ENCODE measurements at regions not wholly inside any gene's neighbourhood (a gene's known extent, or its start where the extent isn't known, plus 50 kb on each side); places are given as distances from the start of the nearest gene placed in this dataset.

DNA sequence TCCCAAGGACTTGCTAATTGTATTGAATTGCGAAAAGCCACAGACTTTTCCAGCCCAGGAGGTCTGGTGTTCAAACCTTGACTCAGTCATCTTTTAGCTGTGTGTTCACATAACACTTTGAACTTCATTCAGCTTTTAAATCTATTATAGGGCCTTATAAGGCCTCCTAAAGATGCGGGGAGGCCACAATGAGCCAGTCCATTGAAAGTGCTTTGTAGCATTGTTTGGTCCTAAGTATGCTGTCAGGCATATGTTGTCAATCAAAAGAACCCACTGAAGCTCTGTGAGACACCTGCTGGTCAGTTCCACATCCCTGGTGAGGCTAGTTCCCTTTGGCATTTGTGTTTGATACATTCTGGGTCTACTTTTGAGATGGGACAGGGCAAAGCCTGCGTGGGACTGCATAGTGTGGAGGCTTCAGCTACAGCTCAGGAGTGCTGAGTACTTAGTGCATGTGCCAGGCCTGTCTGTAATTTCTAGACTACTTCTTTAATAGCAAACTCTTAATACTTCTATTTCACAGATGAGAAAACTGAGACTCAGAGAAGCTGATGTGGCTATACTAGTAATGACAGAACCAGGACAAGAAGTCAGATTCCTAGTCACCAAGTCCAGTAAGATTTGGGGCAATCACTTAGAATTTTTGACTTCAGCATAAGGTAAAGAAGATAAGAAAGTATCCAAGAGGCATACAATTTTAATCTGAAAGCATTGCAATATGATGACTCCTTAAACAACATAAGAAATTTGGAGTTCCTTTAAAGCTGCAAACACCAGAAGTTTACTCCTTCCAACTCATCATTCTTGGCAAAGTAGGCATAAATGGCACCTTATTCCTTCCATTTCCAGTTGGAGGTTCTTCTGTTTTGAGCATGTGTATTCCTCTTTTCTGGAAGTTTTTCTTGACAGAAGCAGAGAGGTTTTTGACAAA lies 213.0 kb downstream of the PDCD6IP start:
- Histone ChIP-seq H3K36me3 (ENCODE audit: low read depth, missing control alignments) (no peaks in the 10 kb centered on the region), H3K4me1 (no peaks in the 10 kb centered on the region), H3K9me3 (no peaks in the 10 kb centered on the region), H3K4me3 (no peak overlapping the region), H3K27ac (no peak overlapping the region), H3K27me3 (no peaks in the 10 kb centered on the region)
- intact Hi-C loops (cut with DNase I; ENCODE audit: low total_unique reads): no loop called here
- WGBS, 2 donors: 91 to 98% methylated on average over 3 of the region's 3 CpGs
- no peak for DNase-seq
- TF ChIP-seq, protein P1, sequence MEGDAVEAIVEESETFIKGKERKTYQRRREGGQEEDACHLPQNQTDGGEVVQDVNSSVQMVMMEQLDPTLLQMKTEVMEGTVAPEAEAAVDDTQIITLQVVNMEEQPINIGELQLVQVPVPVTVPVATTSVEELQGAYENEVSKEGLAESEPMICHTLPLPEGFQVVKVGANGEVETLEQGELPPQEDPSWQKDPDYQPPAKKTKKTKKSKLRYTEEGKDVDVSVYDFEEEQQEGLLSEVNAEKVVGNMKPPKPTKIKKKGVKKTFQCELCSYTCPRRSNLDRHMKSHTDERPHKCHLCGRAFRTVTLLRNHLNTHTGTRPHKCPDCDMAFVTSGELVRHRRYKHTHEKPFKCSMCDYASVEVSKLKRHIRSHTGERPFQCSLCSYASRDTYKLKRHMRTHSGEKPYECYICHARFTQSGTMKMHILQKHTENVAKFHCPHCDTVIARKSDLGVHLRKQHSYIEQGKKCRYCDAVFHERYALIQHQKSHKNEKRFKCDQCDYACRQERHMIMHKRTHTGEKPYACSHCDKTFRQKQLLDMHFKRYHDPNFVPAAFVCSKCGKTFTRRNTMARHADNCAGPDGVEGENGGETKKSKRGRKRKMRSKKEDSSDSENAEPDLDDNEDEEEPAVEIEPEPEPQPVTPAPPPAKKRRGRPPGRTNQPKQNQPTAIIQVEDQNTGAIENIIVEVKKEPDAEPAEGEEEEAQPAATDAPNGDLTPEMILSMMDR (IDR thresholded peaks at IDR 0.05): no peak
- TF ChIP-seq POLR2A (IDR thresholded peaks at IDR 0.05): no peak

DNA sequence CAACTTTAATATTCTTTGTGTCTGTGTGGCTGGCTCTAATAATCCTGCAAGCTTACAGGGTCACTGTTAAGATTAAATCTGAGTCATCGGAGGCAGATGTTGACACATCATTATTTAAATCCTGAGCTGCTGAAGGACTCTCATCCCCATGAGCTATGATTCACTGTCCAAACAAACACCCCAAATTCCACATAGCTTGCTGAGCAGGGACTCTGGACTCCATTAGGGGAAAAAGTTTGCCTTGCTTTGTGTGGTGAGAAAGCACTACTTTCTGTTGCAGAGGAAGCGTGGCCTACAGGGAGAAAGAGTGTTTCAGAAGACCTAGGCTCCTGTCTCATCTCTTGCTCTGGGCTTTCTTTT lies 213.7 kb downstream of the PDCD6IP start:
- intact Hi-C loops (cut with DNase I; ENCODE audit: low total_unique reads): no loop called here

DNA sequence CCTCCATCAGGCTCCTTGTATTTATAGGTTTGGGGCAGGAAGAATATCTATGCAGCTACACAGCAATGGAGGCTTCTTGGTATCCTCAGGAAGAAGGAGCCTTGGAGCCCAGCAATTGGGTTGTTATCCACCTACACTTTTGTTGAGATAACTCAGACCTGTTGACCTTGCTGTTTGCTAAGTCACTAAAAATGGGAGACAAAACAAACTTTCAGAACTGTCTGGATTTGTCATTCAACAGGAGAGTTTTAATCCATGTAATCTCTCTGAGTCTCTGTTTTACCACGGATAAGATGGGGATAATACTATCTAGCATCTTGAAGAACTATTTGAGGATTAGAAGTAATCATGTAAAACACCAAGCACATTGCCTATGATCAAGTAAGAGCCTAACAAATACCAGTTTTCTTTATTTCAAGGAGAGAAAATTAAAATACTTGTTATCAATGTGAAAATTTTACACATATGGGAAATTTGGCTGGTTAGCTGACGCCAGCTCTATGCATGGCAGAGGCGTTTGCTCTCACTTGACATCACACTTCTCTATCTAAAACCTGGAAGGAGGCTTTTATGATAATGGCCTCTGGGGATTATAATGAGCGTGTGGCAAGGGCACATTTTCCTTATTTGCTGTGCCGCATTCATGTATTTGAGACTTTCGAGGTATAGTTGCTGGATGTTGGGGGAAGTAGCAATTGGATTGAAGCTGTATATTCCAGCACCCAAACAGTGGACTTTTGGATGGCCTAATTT lies 215.6 kb downstream of the PDCD6IP start:
- 89 to 91% methylated on average over 6 of the region's 6 CpGs for WGBS, 2 donors
- no peak for DNase-seq
- no peaks in the 10 kb centered on the region for H3K27me3 ChIP-seq
- no peak for TF ChIP-seq POLR2A (IDR thresholded peaks at IDR 0.05)
- TF ChIP-seq, protein P1 (IDR thresholded peaks at IDR 0.05): no peak
- intact Hi-C loops (cut with DNase I; ENCODE audit: low total_unique reads): no loop called here
- no peaks in the 10 kb centered on the region for H3K9me3 ChIP-seq
- H3K36me3 ChIP-seq (ENCODE audit: low read depth, missing control alignments): no peaks in the 10 kb centered on the region
- H3K4me3 ChIP-seq: no peak overlapping the region
- H3K4me1 ChIP-seq: no peaks in the 10 kb centered on the region
- no peak overlapping the region for H3K27ac ChIP-seq

More for the DNA sequence above, 213.7 kb downstream of the PDCD6IP start:
- Histone ChIP-seq H3K9me3 (no peaks in the 10 kb centered on the region), H3K4me3 (no peak overlapping the region), H3K4me1 (no peaks in the 10 kb centered on the region), H3K36me3 (ENCODE audit: low read depth, missing control alignments) (no peaks in the 10 kb centered on the region), H3K27ac (no peak overlapping the region), H3K27me3 (no peaks in the 10 kb centered on the region)
- no peak for DNase-seq
- 69% methylated on average over 2 of the region's 2 CpGs for WGBS, 2 donors
- TF ChIP-seq, protein P1 (IDR thresholded peaks at IDR 0.05): no peak
- no peak for TF ChIP-seq POLR2A (IDR thresholded peaks at IDR 0.05)

DNA sequence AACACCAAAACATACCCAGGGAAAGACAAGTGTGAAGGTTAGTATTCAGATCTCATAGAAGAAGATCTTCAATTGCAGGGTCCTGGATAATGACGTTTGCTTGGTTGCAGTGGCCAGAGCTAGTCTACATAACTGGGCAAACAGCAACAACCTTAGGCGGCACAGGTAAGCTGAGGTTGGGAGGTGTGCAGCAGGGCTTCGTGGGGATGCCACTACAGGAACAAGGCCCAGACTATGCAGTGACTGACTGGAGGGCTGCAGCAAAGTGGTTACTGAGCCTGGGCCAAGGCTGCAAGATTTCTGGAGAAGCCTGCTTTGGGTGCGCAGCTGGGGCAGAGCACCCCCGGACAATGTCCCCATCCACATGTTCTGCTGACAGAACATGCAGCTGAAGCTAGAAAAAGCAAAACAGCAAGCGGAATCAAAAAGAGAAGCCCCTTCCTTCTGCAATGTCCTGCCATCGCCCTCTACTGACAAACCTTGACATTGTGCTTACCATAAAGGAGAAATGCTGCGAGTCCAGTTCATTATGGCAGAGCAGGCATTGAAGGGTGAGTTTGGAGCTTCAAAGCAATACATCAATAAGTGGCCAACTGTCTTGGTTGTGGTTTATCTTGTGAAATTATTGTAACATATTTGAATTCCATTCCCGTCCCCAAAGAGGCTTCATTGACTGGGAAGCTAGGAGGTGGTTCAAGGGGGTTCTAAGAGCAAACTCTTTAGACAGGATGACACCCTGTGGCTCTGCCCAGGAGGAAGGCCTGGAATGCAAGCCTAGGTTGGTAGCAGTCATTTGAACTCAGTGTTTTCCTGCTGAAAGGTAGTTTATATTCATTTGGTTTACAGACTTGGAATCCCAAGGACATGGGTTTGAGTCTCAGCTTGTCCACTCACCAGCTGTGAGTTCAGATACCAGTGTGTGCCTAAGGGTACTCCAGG lies 217.0 kb downstream of the PDCD6IP start:
- 90 to 94% methylated on average over 9 of the region's 9 CpGs for WGBS, 2 donors

More for the DNA sequence above, 217.0 kb downstream of the PDCD6IP start:
- DNase-seq: no peak
- H3K27me3 ChIP-seq: no peaks in the 10 kb centered on the region
- no peaks in the 10 kb centered on the region for H3K9me3 ChIP-seq
- TF ChIP-seq POLR2A (IDR thresholded peaks at IDR 0.05): no peak
- TF ChIP-seq, protein P1 (IDR thresholded peaks at IDR 0.05): no peak
- no peak overlapping the region for H3K27ac ChIP-seq
- intact Hi-C loops (cut with DNase I; ENCODE audit: low total_unique reads): no loop called here
- no peaks in the 10 kb centered on the region for H3K36me3 ChIP-seq (ENCODE audit: low read depth, missing control alignments)
- H3K4me1 ChIP-seq: no peaks in the 10 kb centered on the region
- no peak overlapping the region for H3K4me3 ChIP-seq
